Pancreas (tissue), 10 donors: ENCODE measurements at regions not wholly inside any gene's neighbourhood (a gene's known extent, or its start where the extent isn't known, plus 50 kb on each side); places are given as distances from the start of the nearest gene placed in this dataset.

Source experiments
- ATAC-seq, 4 donors: fragments of 200-7000 bp; cut with Tn5 transposase; one replicate each; pipeline versions ENCODE4 v1.8.0 to v1.9.1; 2020; ENCODE audit warnings: mild to moderate bottlenecking in 4 of 4, moderate library complexity in 4 of 4
- DNase-seq, 6 donors: peaks; one replicate each; pipeline ENCODE4 v3.0.0-alpha.2; 2020
- FAIRE-seq: peaks from 2 replicates; lab custom pipeline; 2012; peaks lifted over from hg19 to GRCh38; lab: Jason Lieb, UNC
- H3K27ac ChIP-seq, 4 donors: fragments of 200-600 bp; sonication (generic); 1 replicate in 3 of 4; 2 replicates in 1 of 4; pipeline versions ENCODE4 v1.5.0 to v1.8.0; 2020
- H3K27me3 ChIP-seq, 4 donors: fragments of 200-600 bp; one replicate each; pipeline ENCODE4 v1.8.0; 2021
- H3K36me3 ChIP-seq, 3 donors: fragments of 200-600 bp; sonication (generic) in 1 of 3; one replicate each; pipeline versions ENCODE4 v1.5.0 to v1.8.0; 2020 to 2021
- H3K4me1 ChIP-seq, 3 donors: fragments of 200-600 bp; one replicate each; pipeline ENCODE4 v1.8.0; 2021
- H3K4me3 ChIP-seq, 4 donors: fragments of 200-600 bp; sonication (generic) in 2 of 4; one replicate each; pipeline versions ENCODE4 v1.5.0 to v1.8.0; 2020 to 2021
- H3K9me3 ChIP-seq, 4 donors: fragments of 200-600 bp; one replicate each; pipeline ENCODE4 v1.8.0; 2021
- CTCF ChIP-seq, 4 donors: fragments of 200-600 bp; sonication (generic) in 3 of 4; IDR thresholded peaks; one replicate each; pipeline versions ENCODE4 v1.5.0 to v1.8.0; 2021; ENCODE audit warnings: antibody characterized with exemption in 4 of 4
- WGBS, 2 donors: extraction: QIAGEN DNeasy Blood & Tissue Kit; methylation state at CpG; one replicate each; pipeline ENCODE4 v1.1.7; 2013; 5-methylcytosine and 5-hydroxymethylcytosine counted together
- intact Hi-C, 3 donors: fragments of 100-400 bp; cut with DNase I; formaldehyde crosslinking; loops; one replicate each; pipeline versions ENCODE4 v1.11.1 to v1.14.2; 2022
- donor health status: healthy with polysubstance abuse.
- donor health status: DM: no; HTN: no; CAD: no; lungs with moderate emphysema.
- donor health status: DM: no; HTN: no; CAD: no.
- donor health status: control.
- donor health status: control.
- donor health status: Bipolar disorder and iron deficiency.
- donor health status: DM: yes; HTN: yes; CAD: no.
- donor health status: DM: no; HTN: no; CAD: no.
- donor health status: DM: no; HTN: no; CAD: no.
- donor health status: DM: yes; HTN: yes; CAD: no.

- WGBS, 2 donors, result 34 to 42% methylated on average over 1 of the region's 1 CpG
- ATAC-seq (no peak), FAIRE-seq (no peak), DNase-seq (no peak)
- intact Hi-C loops, result no loop called here
- H3K4me1 ChIP-seq, result peaks cover 0 to 3% (median 0%) of the 10 kb centered on the region in 3 donors
- H3K4me3 ChIP-seq, result no peak overlapping the region
- no peaks in the 10 kb centered on the region for H3K9me3 ChIP-seq
- no peaks in the 10 kb centered on the region for H3K27me3 ChIP-seq
- TF ChIP-seq CTCF (IDR thresholded peaks at IDR 0.05), result no peak
- H3K27ac ChIP-seq, result no peak overlapping the region
- no peaks in the 10 kb centered on the region for H3K36me3 ChIP-seq
Observed at GRCh38 chr6:81130969-81131368, 621.5 kb downstream of the TENT5A start.

- H3K27ac ChIP-seq, result no peak overlapping the region
- ATAC-seq (no peak), DNase-seq (no peak), FAIRE-seq (no peak)
- WGBS, 2 donors, result 35 to 45% methylated on average over 2 of the region's 2 CpGs
- no peaks in the 10 kb centered on the region for H3K9me3 ChIP-seq
- H3K27me3 ChIP-seq, result no peaks in the 10 kb centered on the region
- H3K36me3 ChIP-seq, result no peaks in the 10 kb centered on the region
- H3K4me1 ChIP-seq, result peaks cover 0 to 3% (median 0%) of the 10 kb centered on the region in 3 donors
- intact Hi-C loops, result no loop called here
- no peak for TF ChIP-seq CTCF (IDR thresholded peaks at IDR 0.05)
- no peak overlapping the region for H3K4me3 ChIP-seq
Observed at GRCh38 chr6:81130061-81130460, 622.4 kb downstream of the TENT5A start.

- Histone ChIP-seq H3K4me3 (no peak overlapping the region), H3K9me3 (no peaks in the 10 kb centered on the region), H3K27me3 (no peaks in the 10 kb centered on the region), H3K4me1 (peaks cover 0 to 3% (median 0%) of the 10 kb centered on the region in 3 donors), H3K36me3 (no peaks in the 10 kb centered on the region), H3K27ac (no peak overlapping the region)
- TF ChIP-seq CTCF (IDR thresholded peaks at IDR 0.05), result no peak
- intact Hi-C loops, result no loop called here
- FAIRE-seq, result no peak
- 26 to 35% methylated on average over 1 of the region's 1 CpG for WGBS, 2 donors
- DNase-seq, result no peak
- no peak for ATAC-seq
Observed at GRCh38 chr6:81128671-81129070, 623.8 kb downstream of the TENT5A start.

GRCh38 chr6:81126150-81126549 is 626.3 kb downstream of the TENT5A start:
- Histone ChIP-seq H3K4me3 (no peak overlapping the region), H3K27me3 (no peaks in the 10 kb centered on the region), H3K36me3 (no peaks in the 10 kb centered on the region), H3K4me1 (peaks cover 0 to 3% (median 0%) of the 10 kb centered on the region in 3 donors), H3K9me3 (no peaks in the 10 kb centered on the region), H3K27ac (no peak overlapping the region)
- no peak for TF ChIP-seq CTCF (IDR thresholded peaks at IDR 0.05)
- no peak for ATAC-seq
- FAIRE-seq, result no peak
- intact Hi-C loops, result no loop called here
- DNase-seq, result no peak
- 56 to 80% methylated on average over 2 of the region's 2 CpGs for WGBS, 2 donors

- no peaks in the 10 kb centered on the region for H3K27me3 ChIP-seq
- no peak overlapping the region for H3K27ac ChIP-seq
- no peaks in the 10 kb centered on the region for H3K4me1 ChIP-seq
- intact Hi-C loops, result no loop called here
- ATAC-seq (no peak), DNase-seq (no peak), FAIRE-seq (no peak)
- WGBS, 2 donors, result 65 to 82% methylated on average over 3 of the region's 3 CpGs
- TF ChIP-seq CTCF (IDR thresholded peaks at IDR 0.05), result no peak
- no peaks in the 10 kb centered on the region for H3K9me3 ChIP-seq
- no peak overlapping the region for H3K4me3 ChIP-seq
- no peaks in the 10 kb centered on the region for H3K36me3 ChIP-seq
Observed at GRCh38 chr6:81120280-81120679, 632.2 kb downstream of the TENT5A start.
